ENCODE measurements at regions not wholly inside any gene's neighbourhood (a gene's known extent, or its start where the extent isn't known, plus 50 kb on each side); places are given as distances from the start of the nearest gene placed in this dataset.
"Not testable (repeated sequence)": the region's sequence is repeated elsewhere in the genome, so short reads cannot be mapped to it uniquely, and the experiment has no call there.

DNA sequence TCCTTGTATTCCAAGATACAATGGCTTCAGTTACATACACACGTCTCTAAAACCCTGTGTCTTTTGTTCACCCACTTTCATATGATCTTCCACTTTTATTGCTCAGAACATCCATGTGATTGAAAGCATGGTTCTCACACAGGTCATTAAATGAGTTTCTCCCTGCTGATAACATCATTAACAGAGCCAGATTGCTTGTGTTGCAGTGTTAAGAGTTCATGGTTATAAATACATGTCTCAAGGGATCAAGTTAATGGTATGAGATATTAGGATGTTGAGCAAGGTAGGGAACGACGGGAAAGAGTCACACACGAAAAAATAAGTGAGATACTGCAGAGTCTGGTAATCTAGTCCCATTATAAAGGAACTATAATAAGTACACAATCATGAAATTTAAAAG lies 861.5 kb downstream of the SORCS1 start:
- DNase-seq (ENCODE audit: low read depth in 1 of 2, low spot score in 1 of 2), result no peak
- no peak for TF ChIP-seq JUND (IDR thresholded peaks at IDR 0.05; ENCODE audit: low read depth)
- in situ Hi-C loops (cut with HindIII; ENCODE audit: low pct_unique_long_range_greater_than_20kb, low sequenced_read_pairs), result no loop called here

DNA sequence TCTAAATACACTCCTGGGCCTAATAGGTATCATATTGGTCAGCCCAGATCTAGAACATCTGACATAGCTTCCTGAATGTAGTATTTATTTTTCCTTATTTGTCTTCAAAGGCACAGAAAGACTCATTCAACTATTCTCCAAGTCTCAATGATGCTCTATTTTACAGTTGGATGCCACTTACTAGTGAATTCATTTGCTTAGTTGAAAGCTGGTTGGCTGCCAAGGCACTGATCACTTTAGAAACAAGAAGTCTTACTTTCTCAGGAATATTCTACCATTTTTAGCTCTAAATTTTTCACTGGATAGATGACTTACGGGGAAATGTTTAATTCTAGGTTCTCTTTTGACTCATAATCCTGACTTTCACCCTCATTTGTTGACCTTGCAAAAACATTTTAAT lies 863.4 kb downstream of the SORCS1 start:
- TF ChIP-seq JUND (IDR thresholded peaks at IDR 0.05; ENCODE audit: low read depth), result no peak
- in situ Hi-C loops (cut with HindIII; ENCODE audit: low pct_unique_long_range_greater_than_20kb, low sequenced_read_pairs), result no loop called here
- DNase-seq (ENCODE audit: low read depth in 1 of 2, low spot score in 1 of 2), result no peak

DNA sequence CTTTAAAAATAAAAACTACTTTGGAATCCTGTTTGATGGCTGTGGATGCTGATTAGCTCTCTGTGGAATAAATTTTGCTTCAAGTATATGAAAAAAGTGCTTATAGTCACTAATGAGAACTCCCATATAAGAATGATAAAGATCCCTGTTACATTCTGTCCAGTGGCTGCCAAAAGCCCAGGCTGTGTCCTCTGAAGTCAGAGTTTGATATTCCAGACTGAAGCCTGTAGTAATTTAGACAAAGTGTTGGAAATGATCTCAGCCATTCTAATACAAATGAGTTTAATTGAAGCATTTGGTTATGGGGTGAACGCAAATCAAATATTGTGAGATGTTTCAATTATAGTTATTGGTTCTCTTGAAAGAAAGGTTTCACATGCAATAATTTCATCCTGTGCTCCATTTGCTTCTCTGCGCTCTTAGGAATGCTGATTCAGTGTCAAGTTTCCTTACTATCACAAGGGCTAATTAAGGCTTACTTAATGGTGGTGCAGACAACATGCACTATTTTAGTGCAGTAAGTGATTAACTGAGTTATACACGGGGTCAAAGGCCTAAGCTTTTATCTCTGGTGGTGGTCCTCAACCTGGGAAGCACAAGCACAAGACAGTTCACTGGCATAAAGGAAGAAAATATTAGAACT lies 867.6 kb downstream of the SORCS1 start:
- in situ Hi-C loops (cut with HindIII; ENCODE audit: low pct_unique_long_range_greater_than_20kb, low sequenced_read_pairs), result no loop called here
- no peak for TF ChIP-seq JUND (IDR thresholded peaks at IDR 0.05; ENCODE audit: low read depth)
- DNase-seq (ENCODE audit: low read depth in 1 of 2, low spot score in 1 of 2), result no peak

DNA sequence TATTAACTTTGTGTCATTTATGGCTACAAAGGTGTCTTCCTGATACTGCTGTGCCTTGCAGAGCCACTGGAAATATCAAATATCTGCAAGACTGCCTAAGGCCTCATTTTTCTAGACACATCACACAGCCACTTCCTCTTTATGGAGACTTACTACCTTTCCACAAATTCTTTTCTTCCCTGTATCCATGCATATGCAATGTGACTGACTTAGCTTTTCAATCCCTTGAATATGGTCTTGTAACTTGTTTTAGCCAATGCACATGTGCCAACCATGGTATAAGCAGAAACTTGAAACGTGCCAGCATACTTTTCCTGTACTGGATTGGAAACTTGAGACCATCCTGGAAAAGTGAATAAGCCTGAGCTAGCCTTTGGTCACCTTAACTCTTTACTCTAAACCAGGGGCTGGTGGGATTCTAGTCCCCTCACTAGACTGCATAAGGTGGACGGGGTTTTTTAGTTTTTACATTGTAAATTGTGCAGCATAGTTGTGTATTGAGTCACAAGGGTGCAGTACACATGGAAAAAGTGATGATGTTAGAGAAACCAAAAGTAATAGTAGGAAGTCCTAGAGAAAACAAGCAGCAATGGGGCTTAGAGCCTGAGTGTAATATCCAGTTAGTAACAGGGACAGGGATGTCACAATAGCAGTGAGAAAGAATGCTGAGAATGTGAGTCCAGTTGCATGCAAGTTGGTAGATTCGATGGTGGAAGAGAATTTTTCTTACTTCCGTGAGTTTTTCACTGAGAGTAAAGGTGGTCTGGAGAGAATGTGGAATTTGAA lies 879.5 kb downstream of the SORCS1 start:
- DNase-seq (ENCODE audit: low read depth in 1 of 2, low spot score in 1 of 2), result no peak
- no peak for TF ChIP-seq JUND (IDR thresholded peaks at IDR 0.05; ENCODE audit: low read depth)
- in situ Hi-C loops (cut with HindIII; ENCODE audit: low pct_unique_long_range_greater_than_20kb, low sequenced_read_pairs), result no loop called here

DNA sequence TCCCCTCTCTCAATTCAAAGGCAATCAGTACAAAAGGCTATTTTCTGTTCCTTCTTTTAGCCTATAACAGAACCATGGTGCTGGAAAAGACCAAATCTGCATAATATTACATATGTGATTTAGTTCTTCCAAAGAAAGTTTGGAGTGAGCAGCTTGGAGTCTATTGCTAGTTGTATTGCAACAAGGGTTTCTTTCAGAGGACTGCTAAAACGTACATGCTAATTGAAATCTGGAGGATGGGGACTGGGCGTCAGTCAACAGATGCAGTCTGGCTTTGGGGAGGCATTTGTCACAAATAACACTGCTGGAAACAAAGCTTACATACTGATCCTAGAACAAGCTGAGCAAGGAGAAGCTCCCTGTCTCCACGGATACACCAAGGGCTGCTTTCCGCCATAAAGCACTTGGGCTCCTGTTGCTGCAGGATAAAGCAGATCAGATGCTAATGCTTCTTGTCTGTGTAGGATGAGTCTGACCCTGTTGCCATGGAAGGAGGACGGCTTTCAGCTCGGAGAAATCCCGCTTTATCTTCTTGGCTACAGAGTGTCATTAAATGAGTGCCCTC lies 883.5 kb downstream of the SORCS1 start:
- no peak for TF ChIP-seq JUND (IDR thresholded peaks at IDR 0.05; ENCODE audit: low read depth)
- DNase-seq (ENCODE audit: low read depth in 1 of 2, low spot score in 1 of 2), result no peak
- in situ Hi-C loops (cut with HindIII; ENCODE audit: low pct_unique_long_range_greater_than_20kb, low sequenced_read_pairs), result no loop called here

DNA sequence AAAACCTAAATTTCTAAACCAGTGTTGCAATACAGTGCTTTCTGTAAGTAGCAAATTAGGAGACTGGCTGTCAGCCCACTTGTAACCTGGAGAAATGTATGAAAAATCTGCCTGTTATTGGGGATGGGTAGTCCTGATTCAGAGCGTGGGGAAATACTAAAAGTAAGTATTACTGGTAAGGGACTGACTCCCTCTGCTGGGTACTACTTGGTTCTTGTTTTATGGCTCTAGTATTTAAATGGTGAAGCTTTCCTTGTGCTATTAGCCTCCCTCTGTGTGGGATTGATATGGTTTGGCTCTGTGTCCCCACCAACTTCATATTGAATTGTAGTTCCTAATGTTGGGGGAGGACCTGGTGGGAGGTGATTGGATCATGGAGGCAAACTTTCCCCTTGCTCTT lies 886.1 kb downstream of the SORCS1 start:
- TF ChIP-seq JUND (IDR thresholded peaks at IDR 0.05; ENCODE audit: low read depth), result no peak
- in situ Hi-C loops (cut with HindIII; ENCODE audit: low pct_unique_long_range_greater_than_20kb, low sequenced_read_pairs), result no loop called here
- DNase-seq (ENCODE audit: low read depth in 1 of 2, low spot score in 1 of 2), result no peak

DNA sequence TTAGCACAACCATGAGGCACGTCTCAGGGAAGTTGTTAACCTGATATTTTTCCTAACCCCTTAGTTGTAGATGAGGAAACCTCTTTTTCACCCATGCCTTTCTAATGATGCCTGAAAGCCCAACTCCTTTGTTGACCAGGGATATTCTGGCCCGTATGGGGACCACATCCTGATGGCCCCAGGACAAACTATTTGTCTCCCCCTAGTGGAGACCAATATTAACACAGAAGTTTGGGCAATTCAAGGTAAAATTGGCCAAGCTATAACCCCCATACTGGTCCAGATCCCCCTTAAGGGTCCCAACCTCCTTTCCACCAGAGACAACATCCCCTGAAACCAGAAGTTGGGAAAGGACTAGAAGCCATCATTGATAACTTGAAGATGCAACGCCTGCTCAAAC lies 893.3 kb downstream of the SORCS1 start:
- no peak for DNase-seq (ENCODE audit: low read depth in 1 of 2, low spot score in 1 of 2)
- TF ChIP-seq JUND (IDR thresholded peaks at IDR 0.05; ENCODE audit: low read depth), result no peak
- in situ Hi-C loops (cut with HindIII; ENCODE audit: low pct_unique_long_range_greater_than_20kb, low sequenced_read_pairs), result no loop called here

DNA sequence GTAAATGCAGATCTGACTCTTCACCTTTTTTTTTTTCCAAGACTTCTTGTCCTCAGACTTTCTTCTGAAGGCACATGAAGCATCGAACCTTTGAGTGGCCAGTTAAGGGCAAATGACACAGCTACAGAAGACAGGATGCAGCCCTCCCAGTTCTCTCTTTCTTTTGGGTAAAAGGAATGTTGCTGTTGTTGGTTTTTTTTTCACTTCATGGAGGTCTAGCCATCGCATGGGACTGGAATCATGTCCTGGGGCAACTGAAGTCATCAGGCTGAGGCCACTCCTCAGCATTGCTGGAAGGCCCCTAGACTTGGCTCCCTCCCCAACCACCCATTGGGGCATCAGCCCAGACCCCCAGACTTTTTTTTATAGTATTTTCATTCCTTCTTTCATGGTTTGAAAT lies 896.5 kb downstream of the SORCS1 start:
- in situ Hi-C loops (cut with HindIII; ENCODE audit: low pct_unique_long_range_greater_than_20kb, low sequenced_read_pairs), result no loop called here
- DNase-seq (ENCODE audit: low read depth in 1 of 2, low spot score in 1 of 2), result no peak
- no peak for TF ChIP-seq JUND (IDR thresholded peaks at IDR 0.05; ENCODE audit: low read depth)

DNA sequence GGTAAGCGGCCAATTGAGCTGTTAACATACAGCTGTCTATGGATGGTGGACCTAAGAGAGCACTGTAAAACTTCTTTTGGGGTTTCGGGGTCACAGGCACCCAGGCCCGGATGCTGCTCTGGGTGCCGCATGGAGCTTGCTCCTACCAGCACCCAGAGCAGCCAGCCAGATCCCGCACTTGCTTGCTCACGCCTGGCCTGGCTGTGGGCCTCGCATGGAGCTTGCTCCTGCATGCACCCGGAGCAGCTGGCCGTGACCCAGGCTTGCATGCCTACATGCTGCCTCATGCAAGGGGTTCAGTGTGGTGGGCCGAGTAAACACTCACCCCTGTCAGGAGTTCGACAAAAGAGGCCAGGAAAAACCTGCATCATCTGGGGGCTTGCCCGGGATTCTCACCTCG lies 896.9 kb downstream of the SORCS1 start:
- TF ChIP-seq JUND (IDR thresholded peaks at IDR 0.05; ENCODE audit: low read depth), result no peak
- in situ Hi-C loops (cut with HindIII; ENCODE audit: low pct_unique_long_range_greater_than_20kb, low sequenced_read_pairs), result no loop called here
- no peak for DNase-seq (ENCODE audit: low read depth in 1 of 2, low spot score in 1 of 2)

DNA sequence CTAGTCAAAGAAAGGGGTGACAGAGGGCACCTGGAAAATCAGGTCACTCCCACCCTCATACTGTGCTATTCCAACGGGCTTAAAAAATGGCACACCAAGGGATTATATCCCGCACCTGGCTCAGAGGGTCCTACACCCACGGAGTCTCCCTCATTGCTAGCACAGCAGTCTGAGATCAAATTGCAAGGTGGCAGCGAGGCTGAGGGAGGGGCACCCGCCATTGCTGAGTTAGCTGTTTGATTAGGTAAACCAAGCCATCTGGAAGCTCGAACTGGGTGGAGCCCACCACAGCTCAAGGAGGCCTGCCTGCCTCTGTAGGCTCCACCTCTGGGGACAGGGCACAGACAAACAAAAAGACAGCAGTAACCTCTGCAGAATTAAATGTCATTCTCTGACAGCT lies 907.1 kb downstream of the SORCS1 start:
- DNase-seq (ENCODE audit: low read depth in 1 of 2, low spot score in 1 of 2); in situ Hi-C loops (cut with HindIII; ENCODE audit: low pct_unique_long_range_greater_than_20kb, low sequenced_read_pairs): not testable (repeated sequence)

DNA sequence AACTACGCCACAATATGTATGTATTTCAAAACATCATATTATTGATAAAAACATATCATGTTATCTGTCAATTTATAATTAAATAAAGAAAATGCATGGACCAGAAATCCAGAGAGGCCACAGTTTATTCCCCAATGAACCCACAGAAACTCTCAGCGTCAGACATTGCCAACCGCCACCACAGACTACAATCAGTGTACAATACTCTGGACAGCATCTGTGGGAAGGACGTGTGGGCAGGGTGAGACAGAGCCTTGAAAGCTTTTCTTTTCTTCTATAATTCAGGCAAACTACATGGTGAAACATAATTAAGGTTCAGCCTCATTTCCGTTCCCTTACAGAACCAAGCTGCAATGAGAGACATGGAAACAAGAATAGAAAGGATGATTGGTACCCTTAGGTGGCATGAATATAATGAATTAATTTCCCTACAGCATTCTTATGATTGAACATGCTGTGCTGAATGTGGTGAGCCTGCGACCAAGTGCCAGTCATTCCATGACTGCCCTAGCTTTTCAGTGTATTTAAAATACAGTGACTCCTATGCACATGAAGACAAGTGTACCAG lies 909.3 kb downstream of the SORCS1 start:
- in situ Hi-C loops (cut with HindIII; ENCODE audit: low pct_unique_long_range_greater_than_20kb, low sequenced_read_pairs), result no loop called here
- DNase-seq (ENCODE audit: low read depth in 1 of 2, low spot score in 1 of 2), result no peak
- TF ChIP-seq JUND (IDR thresholded peaks at IDR 0.05; ENCODE audit: low read depth), result no peak

GRCh38 chr10:106254071-106254470 lies 910.4 kb downstream of the SORCS1 start:
- no peak for DNase-seq (ENCODE audit: low read depth in 1 of 2, low spot score in 1 of 2)
- TF ChIP-seq JUND (IDR thresholded peaks at IDR 0.05; ENCODE audit: low read depth), result no peak
- in situ Hi-C loops (cut with HindIII; ENCODE audit: low pct_unique_long_range_greater_than_20kb, low sequenced_read_pairs), result no loop called here

DNA sequence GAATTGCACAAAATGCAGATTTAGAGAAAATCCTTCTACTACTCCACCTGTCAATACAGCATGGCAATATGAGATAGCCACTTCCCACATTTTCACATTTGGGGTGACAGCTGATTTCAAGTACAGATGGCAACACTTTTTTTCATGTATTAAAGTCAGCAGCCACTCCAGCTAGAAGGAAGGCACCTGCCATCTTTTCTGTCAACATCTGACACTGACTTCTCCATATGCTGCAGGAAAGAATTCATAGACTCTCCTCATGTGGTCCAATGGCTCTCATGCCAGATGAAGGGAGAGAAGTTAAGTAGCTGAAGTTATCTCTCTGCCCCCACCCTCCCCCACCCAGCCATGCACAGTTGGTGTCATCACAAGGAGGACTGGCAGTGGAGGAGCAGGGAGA lies 912.0 kb downstream of the SORCS1 start:
- in situ Hi-C loops (cut with HindIII; ENCODE audit: low pct_unique_long_range_greater_than_20kb, low sequenced_read_pairs), result no loop called here
- TF ChIP-seq JUND (IDR thresholded peaks at IDR 0.05; ENCODE audit: low read depth), result no peak
- DNase-seq (ENCODE audit: low read depth in 1 of 2, low spot score in 1 of 2), result no peak

All from T47D (cell line).